ENCODE measurements at regions not wholly inside any gene's neighbourhood (a gene's known extent, or its start where the extent isn't known, plus 50 kb on each side); places are given as distances from the start of the nearest gene placed in this dataset.

DNA sequence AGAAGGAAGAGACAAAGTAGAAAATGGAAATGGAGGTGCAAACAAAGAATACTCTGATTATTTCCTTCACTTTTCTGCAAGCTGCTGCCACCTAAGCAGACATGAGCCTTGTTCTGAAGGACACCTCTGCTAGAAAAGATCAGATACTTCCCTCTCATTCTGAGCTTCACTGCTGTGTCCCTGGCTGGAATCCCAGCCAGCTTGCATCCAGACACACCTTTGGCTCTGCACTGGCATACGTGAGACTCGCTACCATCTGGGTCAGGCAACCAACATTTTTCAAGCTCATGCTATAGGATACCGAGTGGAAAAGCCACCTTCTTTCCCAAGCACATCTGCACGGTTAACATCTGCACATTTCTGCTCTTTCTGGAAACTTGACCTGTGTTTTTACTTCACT, 166.7 kb upstream of the SUCLG2 start:
- H3K4me3 ChIP-seq: no peak overlapping the region
- ATAC-seq (no peak), DNase-seq (no peak)
- intact Hi-C loops (cut with DNase I): no loop called here
- TF ChIP-seq, protein P1, sequence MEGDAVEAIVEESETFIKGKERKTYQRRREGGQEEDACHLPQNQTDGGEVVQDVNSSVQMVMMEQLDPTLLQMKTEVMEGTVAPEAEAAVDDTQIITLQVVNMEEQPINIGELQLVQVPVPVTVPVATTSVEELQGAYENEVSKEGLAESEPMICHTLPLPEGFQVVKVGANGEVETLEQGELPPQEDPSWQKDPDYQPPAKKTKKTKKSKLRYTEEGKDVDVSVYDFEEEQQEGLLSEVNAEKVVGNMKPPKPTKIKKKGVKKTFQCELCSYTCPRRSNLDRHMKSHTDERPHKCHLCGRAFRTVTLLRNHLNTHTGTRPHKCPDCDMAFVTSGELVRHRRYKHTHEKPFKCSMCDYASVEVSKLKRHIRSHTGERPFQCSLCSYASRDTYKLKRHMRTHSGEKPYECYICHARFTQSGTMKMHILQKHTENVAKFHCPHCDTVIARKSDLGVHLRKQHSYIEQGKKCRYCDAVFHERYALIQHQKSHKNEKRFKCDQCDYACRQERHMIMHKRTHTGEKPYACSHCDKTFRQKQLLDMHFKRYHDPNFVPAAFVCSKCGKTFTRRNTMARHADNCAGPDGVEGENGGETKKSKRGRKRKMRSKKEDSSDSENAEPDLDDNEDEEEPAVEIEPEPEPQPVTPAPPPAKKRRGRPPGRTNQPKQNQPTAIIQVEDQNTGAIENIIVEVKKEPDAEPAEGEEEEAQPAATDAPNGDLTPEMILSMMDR (IDR thresholded peaks at IDR 0.05): no peak
- no peaks in the 10 kb centered on the region for H3K27me3 ChIP-seq
- no peak overlapping the region for H3K27ac ChIP-seq
- H3K9me3 ChIP-seq: no peaks in the 10 kb centered on the region
- H3K4me1 ChIP-seq: no peaks in the 10 kb centered on the region
- H3K36me3 ChIP-seq: no peaks in the 10 kb centered on the region

DNA sequence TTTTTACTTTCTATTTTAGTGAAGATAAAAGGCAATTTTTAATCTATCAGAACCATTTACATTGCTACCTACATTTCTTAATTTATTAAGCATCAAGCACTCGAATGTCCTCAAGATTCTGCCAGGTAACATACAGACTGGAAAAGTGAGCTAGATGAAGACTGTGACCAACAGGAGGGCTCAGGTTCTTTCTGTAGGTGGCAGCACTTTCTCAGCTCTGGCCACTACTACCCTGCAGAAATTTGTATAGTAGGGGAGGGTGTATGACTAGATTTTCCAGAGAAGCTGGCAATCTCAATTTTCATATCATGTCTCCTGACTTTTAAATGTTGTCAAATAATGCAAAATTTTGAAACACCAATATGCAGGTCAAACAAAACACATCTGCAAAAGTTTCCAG, 165.0 kb upstream of the SUCLG2 start:
- H3K4me1 ChIP-seq: no peaks in the 10 kb centered on the region
- no peak for ATAC-seq
- H3K27ac ChIP-seq: no peak overlapping the region
- no peaks in the 10 kb centered on the region for H3K36me3 ChIP-seq
- H3K4me3 ChIP-seq: no peak overlapping the region
- H3K27me3 ChIP-seq: no peaks in the 10 kb centered on the region
- DNase-seq: no peak
- no peaks in the 10 kb centered on the region for H3K9me3 ChIP-seq
- TF ChIP-seq, protein P1 (IDR thresholded peaks at IDR 0.05): peak; percentile 30
- intact Hi-C loops (cut with DNase I): no loop called here

DNA sequence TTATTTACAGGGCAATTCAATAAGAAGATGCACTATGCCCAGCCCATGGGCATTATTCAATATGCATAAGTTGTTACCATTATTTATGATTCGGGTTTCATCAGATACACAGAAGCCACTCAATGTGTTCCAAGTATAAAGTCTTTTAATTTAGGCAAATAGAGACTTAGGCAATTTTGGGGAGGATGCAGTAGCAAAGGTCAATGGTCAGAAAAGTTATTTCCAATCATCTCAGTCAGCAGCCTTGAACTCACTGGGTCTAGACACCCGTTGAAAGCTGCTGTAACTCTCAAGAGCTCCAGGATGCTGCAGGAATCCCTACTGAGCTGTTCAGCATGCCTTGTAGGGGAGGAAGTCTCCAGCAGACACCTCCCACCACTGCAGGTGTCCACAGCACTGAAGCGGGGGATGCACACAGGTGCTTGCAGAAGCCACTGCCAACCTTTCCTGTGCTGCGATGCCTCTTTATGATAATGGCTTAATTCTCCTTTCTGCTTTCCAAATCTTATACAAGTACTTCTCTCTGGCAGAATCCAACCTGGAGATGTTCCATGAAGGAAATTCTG, 155.0 kb upstream of the SUCLG2 start:
- no peak overlapping the region for H3K4me3 ChIP-seq
- H3K4me1 ChIP-seq: no peaks in the 10 kb centered on the region
- no peak overlapping the region for H3K27ac ChIP-seq
- intact Hi-C loops (cut with DNase I): no loop called here
- DNase-seq (no peak), ATAC-seq (no peak)
- TF ChIP-seq, protein P1 (IDR thresholded peaks at IDR 0.05): no peak
- H3K27me3 ChIP-seq: no peaks in the 10 kb centered on the region
- no peaks in the 10 kb centered on the region for H3K36me3 ChIP-seq
- H3K9me3 ChIP-seq: no peaks in the 10 kb centered on the region

DNA sequence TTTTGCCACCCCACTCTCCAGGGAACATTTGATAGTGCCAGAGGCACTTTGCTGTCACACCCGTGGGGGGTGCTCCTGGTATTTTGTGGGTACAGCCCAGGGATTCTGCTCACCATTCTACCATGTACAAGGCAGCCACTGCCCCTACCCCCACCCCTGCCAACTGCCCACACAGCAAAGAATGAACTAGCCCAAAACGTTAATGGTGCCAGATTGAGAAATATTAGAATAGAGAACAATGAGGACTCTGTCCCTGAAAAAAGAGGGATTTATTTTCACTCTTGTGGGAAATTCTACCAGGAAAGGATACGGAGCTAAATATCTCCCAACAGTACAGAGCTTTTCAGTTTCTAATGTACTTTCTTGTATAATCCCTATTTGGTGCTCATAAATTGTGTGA, 154.5 kb upstream of the SUCLG2 start:
- no peaks in the 10 kb centered on the region for H3K27me3 ChIP-seq
- no peak overlapping the region for H3K4me3 ChIP-seq
- DNase-seq (no peak), ATAC-seq (no peak)
- TF ChIP-seq, protein P1 (IDR thresholded peaks at IDR 0.05): no peak
- no peak overlapping the region for H3K27ac ChIP-seq
- H3K4me1 ChIP-seq: no peaks in the 10 kb centered on the region
- no peaks in the 10 kb centered on the region for H3K36me3 ChIP-seq
- no peaks in the 10 kb centered on the region for H3K9me3 ChIP-seq
- intact Hi-C loops (cut with DNase I): no loop called here

DNA sequence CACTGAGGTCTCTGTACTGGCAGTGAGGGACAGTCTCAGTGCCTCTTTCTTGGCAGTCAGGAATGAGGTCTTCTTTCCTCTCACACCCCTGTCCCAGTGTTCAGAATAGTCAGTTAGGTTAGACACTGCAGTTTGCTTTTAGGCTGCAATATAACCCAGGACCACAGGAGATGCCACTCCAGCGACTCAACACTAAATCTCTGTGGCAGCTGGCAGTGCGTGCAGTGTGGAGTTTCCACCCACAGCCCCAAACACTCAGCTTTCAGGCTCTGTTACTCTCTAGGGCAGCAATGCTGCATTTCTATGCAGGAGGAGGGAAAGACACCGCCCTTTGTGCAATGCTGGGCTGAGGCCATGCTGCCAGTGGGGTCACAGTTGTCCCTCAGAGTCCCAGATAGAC, 150.2 kb upstream of the SUCLG2 start:
- intact Hi-C loops (cut with DNase I): no loop called here
- Histone ChIP-seq H3K36me3 (no peaks in the 10 kb centered on the region), H3K27me3 (no peaks in the 10 kb centered on the region), H3K4me1 (no peaks in the 10 kb centered on the region), H3K4me3 (no peak overlapping the region), H3K9me3 (no peaks in the 10 kb centered on the region), H3K27ac (no peak overlapping the region)
- ATAC-seq (peak; percentile 16), DNase-seq (no peak)
- TF ChIP-seq, protein P1 (IDR thresholded peaks at IDR 0.05): no peak

DNA sequence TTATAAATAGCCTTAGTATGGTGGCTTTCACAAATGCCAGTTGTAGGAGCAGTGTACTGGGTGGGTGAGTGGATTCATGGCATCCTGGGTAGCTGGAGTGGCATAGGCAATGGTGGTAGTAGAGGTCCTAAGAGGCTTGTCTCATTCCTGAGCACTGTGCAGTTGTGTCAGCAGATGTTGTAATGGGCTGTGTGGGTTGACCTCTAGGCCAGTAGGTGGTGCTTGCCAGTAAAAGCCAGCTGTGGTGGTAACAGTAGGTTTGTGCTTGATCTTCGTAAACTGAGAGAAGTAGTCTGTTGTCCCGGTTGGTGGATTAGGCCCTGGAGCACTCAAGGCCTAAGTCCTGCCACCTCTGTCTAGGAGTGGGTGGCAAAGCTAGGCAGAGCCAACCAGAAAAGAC, 149.7 kb upstream of the SUCLG2 start:
- H3K4me1 ChIP-seq: no peaks in the 10 kb centered on the region
- DNase-seq (no peak), ATAC-seq (peak; percentile 56)
- intact Hi-C loops (cut with DNase I): no loop called here
- no peaks in the 10 kb centered on the region for H3K9me3 ChIP-seq
- no peak overlapping the region for H3K4me3 ChIP-seq
- no peaks in the 10 kb centered on the region for H3K27me3 ChIP-seq
- no peak overlapping the region for H3K27ac ChIP-seq
- TF ChIP-seq, protein P1 (IDR thresholded peaks at IDR 0.05): no peak
- no peaks in the 10 kb centered on the region for H3K36me3 ChIP-seq
